Parathyroid adenoma (tissue), 2 donors: ENCODE measurements at regions not wholly inside any gene's neighbourhood (a gene's known extent, or its start where the extent isn't known, plus 50 kb on each side); places are given as distances from the start of the nearest gene placed in this dataset.

ENCODE experiments used
- H2AFZ ChIP-seq: fragments of 300-600 bp; sonication (generic); one replicate; pipeline ENCODE4 v1.7.0; 2017; ENCODE audit warnings: antibody characterized with exemption, mild to moderate bottlenecking
- H3K27ac ChIP-seq: fragments of 300-600 bp; sonication (generic); one replicate; pipeline ENCODE4 v1.7.0; 2017
- H3K27me3 ChIP-seq: fragments of 300-600 bp; sonication (generic); one replicate; pipeline ENCODE4 v1.7.0; 2017; ENCODE audit warnings: low read length; ENCODE audit not compliant: control insufficient read depth, insufficient read depth
- H3K36me3 ChIP-seq: fragments of 300-600 bp; sonication (generic); one replicate; pipeline ENCODE4 v1.7.0; 2017; ENCODE audit warnings: low read length; ENCODE audit not compliant: control insufficient read depth, insufficient read depth
- H3K4me1 ChIP-seq: fragments of 300-600 bp; sonication (generic); one replicate; pipeline ENCODE4 v1.7.0; 2017; ENCODE audit warnings: control low read depth
- H3K4me2 ChIP-seq: fragments of 300-600 bp; sonication (generic); one replicate; pipeline ENCODE4 v1.7.0; 2017; ENCODE audit warnings: low read length
- H3K4me3 ChIP-seq: fragments of 300-600 bp; sonication (generic); one replicate; pipeline ENCODE4 v1.7.0; 2017; ENCODE audit warnings: low read depth, low read length
- H3K79me2 ChIP-seq: fragments of 300-600 bp; sonication (generic); one replicate; pipeline ENCODE4 v1.7.0; 2017; ENCODE audit warnings: control low read depth
- H3K9ac ChIP-seq: fragments of 300-600 bp; sonication (generic); one replicate; pipeline ENCODE4 v1.7.0; 2017; ENCODE audit warnings: mild to moderate bottlenecking
- H3K9me3 ChIP-seq: fragments of 300-600 bp; sonication (generic); one replicate; pipeline ENCODE4 v1.7.0; 2017; ENCODE audit warnings: low read length; ENCODE audit not compliant: control insufficient read depth
- CTCF ChIP-seq: fragments of 300-600 bp; sonication (generic); IDR thresholded peaks from one replicate; pipeline ENCODE4 v1.7.0; 2017; ENCODE audit warnings: antibody characterized with exemption, mild to moderate bottlenecking
- donor health status: primary hyperparathyroidism.

- no peak for TF ChIP-seq CTCF
- H3K27me3 ChIP-seq = no peaks in the 10 kb centered on the region
- H3K4me1 ChIP-seq = no peaks in the 10 kb centered on the region
Observed at GRCh38 chr5:98581112-98581997, 192.1 kb upstream of the RGMB start.

GRCh38 chr5:98583586-98583985, 189.9 kb upstream of the RGMB start:
- Histone ChIP-seq H3K4me1 (no peaks in the 10 kb centered on the region), H3K9me3 (no peaks in the 10 kb centered on the region)

More at GRCh38 chr5:98581112-98581997, 192.1 kb upstream of the RGMB start:
- Histone ChIP-seq H3K9me3 (no peaks in the 10 kb centered on the region), H3K9ac (no peak overlapping the region), H3K27ac (no peak overlapping the region), H3K36me3 (no peaks in the 10 kb centered on the region), H3K4me2 (no peak overlapping the region), H3K4me3 (no peak overlapping the region), H2AFZ (no peak overlapping the region), H3K79me2 (no peaks in the 10 kb centered on the region)

GRCh38 chr5:98585661-98586310, 187.7 kb upstream of the RGMB start:
- Histone ChIP-seq H3K9ac (no peak overlapping the region), H3K27me3 (no peaks in the 10 kb centered on the region), H2AFZ (no peak overlapping the region), H3K4me2 (no peak overlapping the region), H3K4me1 (no peaks in the 10 kb centered on the region), H3K4me3 (no peak overlapping the region), H3K79me2 (no peaks in the 10 kb centered on the region), H3K36me3 (no peaks in the 10 kb centered on the region), H3K27ac (no peak overlapping the region), H3K9me3 (no peaks in the 10 kb centered on the region)
- TF ChIP-seq CTCF = no peak

More at GRCh38 chr5:98583586-98583985, 189.9 kb upstream of the RGMB start:
- Histone ChIP-seq H3K36me3 (no peaks in the 10 kb centered on the region), H3K9ac (no peak overlapping the region), H3K4me2 (no peak overlapping the region), H3K27ac (no peak overlapping the region), H3K27me3 (no peaks in the 10 kb centered on the region), H3K79me2 (no peaks in the 10 kb centered on the region), H2AFZ (no peak overlapping the region), H3K4me3 (no peak overlapping the region)
- TF ChIP-seq CTCF = no peak

- Histone ChIP-seq H3K9me3 (no peaks in the 10 kb centered on the region), H3K9ac (no peak overlapping the region), H3K4me3 (no peak overlapping the region), H3K36me3 (no peaks in the 10 kb centered on the region), H2AFZ (no peak overlapping the region), H3K27ac (no peak overlapping the region), H3K27me3 (no peaks in the 10 kb centered on the region), H3K79me2 (no peaks in the 10 kb centered on the region), H3K4me1 (no peaks in the 10 kb centered on the region), H3K4me2 (no peak overlapping the region)
- no peak for TF ChIP-seq CTCF
Observed at GRCh38 chr5:98586581-98586980, 186.9 kb upstream of the RGMB start.
